AG04449 (cell line): ENCODE measurements at regions not wholly inside any gene's neighbourhood (a gene's known extent, or its start where the extent isn't known, plus 50 kb on each side); places are given as distances from the start of the nearest gene placed in this dataset.
A peak's percentile ranks its signal among the peaks of the same experiment; 100 is the strongest.

Experiments used
- CTCF ChIA-PET: fragments of 350-600 bp; formaldehyde crosslinking; extraction: SDS; loops from one replicate; lab custom pipeline; 2021; ENCODE audit warnings: antibody characterized with exemption; lab: Yijun Ruan, JAX
- POLR2A ChIA-PET: fragments of 400-600, 350-600 bp; formaldehyde crosslinking; extraction: SDS; loops from one replicate; lab custom pipeline; 2020; ENCODE audit warnings: antibody characterized with exemption, inconsistent platforms; lab: Yijun Ruan, JAX
- DNase-seq: peaks from one replicate; pipeline ENCODE4 v3.0.0-alpha.2; 2010; ENCODE audit warnings: low read depth, low spot score
- H3K4me3 ChIP-seq: 2 replicates; pipeline ENCODE4 v1.5.1; 2011; ENCODE audit warnings: low read depth, mild to moderate bottlenecking, control low read depth, low read length
- TF ChIP-seq, protein P1 (sequence below): IDR thresholded peaks from one replicate; pipeline ENCODE4 v1.5.1; 2011; ENCODE audit warnings: mild to moderate bottlenecking, moderate library complexity, low read length, control low read depth, inconsistent platforms; ENCODE audit not compliant: insufficient read depth; ENCODE audit errors: missing control alignments

DNA sequence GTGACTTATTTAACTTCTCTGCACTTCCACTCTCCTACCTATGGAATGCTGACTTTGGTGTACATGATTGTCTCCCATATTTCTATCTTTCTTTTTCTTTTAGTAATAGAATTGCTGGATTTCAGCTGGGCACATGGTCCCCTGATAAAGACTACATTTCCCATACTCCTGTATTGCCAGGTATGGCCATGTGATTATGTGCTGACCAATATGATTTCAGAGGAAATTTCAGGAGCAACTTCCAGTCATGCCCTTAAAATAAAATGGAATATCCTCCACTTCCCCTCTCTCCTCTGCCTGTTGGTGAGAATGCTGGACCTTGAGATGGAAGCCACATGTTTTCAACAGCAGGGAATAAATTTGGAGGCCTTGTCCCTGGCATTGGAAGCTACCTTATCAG is 130.7 kb upstream of the IGSF21 start:
- TF ChIP-seq, protein P1, sequence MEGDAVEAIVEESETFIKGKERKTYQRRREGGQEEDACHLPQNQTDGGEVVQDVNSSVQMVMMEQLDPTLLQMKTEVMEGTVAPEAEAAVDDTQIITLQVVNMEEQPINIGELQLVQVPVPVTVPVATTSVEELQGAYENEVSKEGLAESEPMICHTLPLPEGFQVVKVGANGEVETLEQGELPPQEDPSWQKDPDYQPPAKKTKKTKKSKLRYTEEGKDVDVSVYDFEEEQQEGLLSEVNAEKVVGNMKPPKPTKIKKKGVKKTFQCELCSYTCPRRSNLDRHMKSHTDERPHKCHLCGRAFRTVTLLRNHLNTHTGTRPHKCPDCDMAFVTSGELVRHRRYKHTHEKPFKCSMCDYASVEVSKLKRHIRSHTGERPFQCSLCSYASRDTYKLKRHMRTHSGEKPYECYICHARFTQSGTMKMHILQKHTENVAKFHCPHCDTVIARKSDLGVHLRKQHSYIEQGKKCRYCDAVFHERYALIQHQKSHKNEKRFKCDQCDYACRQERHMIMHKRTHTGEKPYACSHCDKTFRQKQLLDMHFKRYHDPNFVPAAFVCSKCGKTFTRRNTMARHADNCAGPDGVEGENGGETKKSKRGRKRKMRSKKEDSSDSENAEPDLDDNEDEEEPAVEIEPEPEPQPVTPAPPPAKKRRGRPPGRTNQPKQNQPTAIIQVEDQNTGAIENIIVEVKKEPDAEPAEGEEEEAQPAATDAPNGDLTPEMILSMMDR = no peak
- no peak overlapping the region for H3K4me3 ChIP-seq
- ChIA-PET POLR2A (no interaction called here), CTCF (no interaction called here)
- no peak for DNase-seq

GRCh38 chr1:17978016-17978415 is 129.6 kb upstream of the IGSF21 start:
- H3K4me3 ChIP-seq = no peak overlapping the region
- TF ChIP-seq, protein P1 = no peak
- CTCF ChIA-PET = no interaction called here
- DNase-seq = no peak
- POLR2A ChIA-PET = no interaction called here

- TF ChIP-seq, protein P1 = no peak
- no peak for DNase-seq
- POLR2A ChIA-PET = no interaction called here
These were observed 127.8 kb upstream of the IGSF21 start for GRCh38 chr1:17979815-17980214.

GRCh38 chr1:17982197-17982596 is 125.4 kb upstream of the IGSF21 start:
- no peak for DNase-seq
- POLR2A ChIA-PET = no interaction called here
- H3K4me3 ChIP-seq = no peak overlapping the region
- CTCF ChIA-PET = no interaction called here
- TF ChIP-seq, protein P1 = no peak

More at GRCh38 chr1:17979815-17980214, 127.8 kb upstream of the IGSF21 start:
- H3K4me3 ChIP-seq = no peak overlapping the region
- CTCF ChIA-PET = no interaction called here

DNA sequence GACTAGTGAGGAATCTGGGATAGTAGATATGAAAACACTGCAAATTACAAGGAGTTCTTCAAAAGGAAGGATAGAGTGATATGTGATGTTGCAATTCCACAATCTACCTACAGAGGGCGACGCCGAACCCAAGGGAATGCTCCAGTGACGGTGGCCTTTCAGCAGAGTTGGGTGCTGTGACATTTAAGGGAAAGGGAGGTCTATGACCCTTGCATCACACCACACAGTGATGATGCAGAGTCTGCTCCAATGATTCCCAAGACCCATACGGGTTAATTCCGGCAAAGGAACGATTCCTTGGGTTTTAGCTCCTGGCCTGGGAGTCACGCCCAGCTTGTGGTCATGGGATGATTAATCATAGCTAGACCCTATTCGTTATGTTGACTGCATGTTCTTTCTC is 123.0 kb upstream of the IGSF21 start:
- DNase-seq = no peak

GRCh38 chr1:17986156-17986555 is 121.4 kb upstream of the IGSF21 start:
- POLR2A ChIA-PET = no interaction called here

More for the DNA sequence above, 123.0 kb upstream of the IGSF21 start:
- TF ChIP-seq, protein P1 = peak; percentile 40
- ChIA-PET POLR2A (interaction anchor here (1.2 kb wide), 1 partner anchor 29 kb away, joined by 4 read pairs; no protein-coding TSS in a partner anchor), CTCF (interaction anchor here (0.7 to 1.0 kb wide), 2 partner anchors 118 to 119 kb away, joined by 3 read pairs; no protein-coding TSS in a partner anchor)
- no peak overlapping the region for H3K4me3 ChIP-seq

More at GRCh38 chr1:17986156-17986555, 121.4 kb upstream of the IGSF21 start:
- TF ChIP-seq, protein P1 = no peak
- H3K4me3 ChIP-seq = no peak overlapping the region
- DNase-seq = no peak
- CTCF ChIA-PET = no interaction called here
